Panc1 (cell line): ENCODE measurements at regions not wholly inside any gene's neighbourhood (a gene's known extent, or its start where the extent isn't known, plus 50 kb on each side); places are given as distances from the start of the nearest gene placed in this dataset.

Source experiments
- ATAC-seq: fragments of 200-7000 bp; cut with Tn5 transposase; 2 replicates; pipeline ENCODE4 v1.9.1; 2020; ENCODE audit warnings: mild to moderate bottlenecking, moderate library complexity
- BruUV-seq: library from RNA; stranded (reverse); fragments of 400-500 nt; replicated peaks from 2 replicates; lab custom pipeline; 2021; lab: Mats Ljungman, UMichigan
- CTCF ChIA-PET: fragments of 300-600 bp; sonication (Branson Sonifier 250); formaldehyde crosslinking; loops from one replicate; lab custom pipeline; 2022; ENCODE audit warnings: antibody characterized with exemption; lab: Charles Lee
- POLR2A ChIA-PET: fragments of 300-600 bp; sonication (Branson Sonifier 250); formaldehyde crosslinking; loops from one replicate; lab custom pipeline; 2022; ENCODE audit warnings: antibody characterized with exemption; lab: Charles Lee
- DNase-seq: peaks from one replicate; pipeline ENCODE4 v3.0.0-alpha.2; 2010; ENCODE audit warnings: low read depth, low spot score
- H3K27ac ChIP-seq: 2 replicates; pipeline ENCODE4 v1.5.1; 2011; ENCODE audit warnings: mild to moderate bottlenecking, low read length, inconsistent platforms
- H3K27me3 ChIP-seq: fragments of 200-500 bp; sonication (Bioruptor generic); 2 replicates; pipeline ENCODE4 v1.6.0; 2014; ENCODE audit warnings: low read length, inconsistent platforms; ENCODE audit not compliant: control insufficient read depth, insufficient read depth
- H3K36me3 ChIP-seq: fragments of 200-500 bp; sonication (Bioruptor generic); 2 replicates; pipeline ENCODE4 v1.5.1; 2014; ENCODE audit warnings: inconsistent platforms, mild to moderate bottlenecking, low read length, moderate library complexity; ENCODE audit not compliant: control insufficient read depth, insufficient read depth
- H3K4me1 ChIP-seq: 2 replicates; pipeline ENCODE4 v1.5.1; 2011; ENCODE audit warnings: inconsistent platforms, mild to moderate bottlenecking, low read length, moderate library complexity; ENCODE audit not compliant: control insufficient read depth, insufficient read depth
- H3K4me3 ChIP-seq, 2 experiments: 2 replicates each; pipeline ENCODE4 v1.5.1; 2011 to 2012; ENCODE audit warnings: low read depth in 2 of 2, low read length in 2 of 2, mild to moderate bottlenecking in 2 of 2, inconsistent platforms in 1 of 2, moderate library complexity in 1 of 2
- H3K9me3 ChIP-seq: fragments of 200-500 bp; sonication (Bioruptor generic); 2 replicates; pipeline ENCODE4 v1.5.1; 2014; ENCODE audit warnings: low read depth, mild to moderate bottlenecking, inconsistent platforms, low read length, moderate library complexity; ENCODE audit not compliant: control insufficient read depth, insufficient read depth
- CTCF ChIP-seq: fragments of 450-650 bp; IDR thresholded peaks from 2 replicates; pipeline ENCODE4 v1.5.1; 2017; ENCODE audit warnings: mild to moderate bottlenecking
- POLR2AphosphoS5 ChIP-seq: IDR thresholded peaks from 2 replicates; pipeline ENCODE4 v1.6.1; 2012; ENCODE audit warnings: mild to moderate bottlenecking, low read depth, low read length, moderate library complexity
- REST ChIP-seq, 2 experiments: IDR thresholded peaks; 2 replicates each; pipeline ENCODE4 v1.6.1; 2011 to 2012; ENCODE audit warnings: low read depth in 2 of 2, control low read depth in 1 of 2, low read length in 1 of 2, mild to moderate bottlenecking in 1 of 2, moderate library complexity in 1 of 2; ENCODE audit not compliant: insufficient read depth in 1 of 2
- SIN3A ChIP-seq: IDR thresholded peaks from 2 replicates; pipeline ENCODE4 v1.6.1; 2012; ENCODE audit warnings: low read depth, mild to moderate bottlenecking, low read length, moderate library complexity, borderline replicate concordance; ENCODE audit not compliant: insufficient read depth
- TCF7L2 ChIP-seq: IDR thresholded peaks from 2 replicates; pipeline ENCODE4 v1.6.1; 2011; ENCODE audit warnings: mild to moderate bottlenecking, low read depth, low read length, inconsistent platforms
- in situ Hi-C: cut with HindIII; loops from 2 replicates; pipeline ENCODE4 v1.10.0; 2016; ENCODE audit warnings: low sequenced_read_pairs, low pct_unique_long_range_greater_than_20kb
- intact Hi-C: fragments of 100-400 bp; cut with micrococcal nuclease; formaldehyde crosslinking; loops from one replicate; pipeline ENCODE4 v1.10.0; 2022; ENCODE audit not compliant: unreplicated experiment

GRCh38 chr3:5784690-5785089 is 597.2 kb downstream of the EDEM1 start:
- TF ChIP-seq CTCF: no peak
- no peak for TF ChIP-seq POLR2AphosphoS5
- ATAC-seq (no peak), DNase-seq (no peak)
- BruUV-seq: no TSS peak
- H3K4me3 ChIP-seq: no peak overlapping the region
- H3K27me3 ChIP-seq: no peaks in the 10 kb centered on the region
- ChIA-PET CTCF (no interaction called here), POLR2A (no interaction called here)
- H3K4me1 ChIP-seq: no peaks in the 10 kb centered on the region
- no peaks in the 10 kb centered on the region for H3K9me3 ChIP-seq
- in situ Hi-C loops (no loop called here), intact Hi-C loops (no loop called here)
- no peak overlapping the region for H3K27ac ChIP-seq
- H3K36me3 ChIP-seq: no peaks in the 10 kb centered on the region

- ATAC-seq (no peak), DNase-seq (no peak)
- POLR2A ChIA-PET: no interaction called here
- Histone ChIP-seq H3K4me1 (no peaks in the 10 kb centered on the region), H3K9me3 (no peaks in the 10 kb centered on the region), H3K4me3 (no peak overlapping the region), H3K27ac (no peak overlapping the region), H3K27me3 (no peaks in the 10 kb centered on the region), H3K36me3 (no peaks in the 10 kb centered on the region)
- intact Hi-C loops (no loop called here), in situ Hi-C loops (no loop called here)
- no peak for TF ChIP-seq SIN3A
- no peak for TF ChIP-seq POLR2AphosphoS5
- TF ChIP-seq TCF7L2: no peak
- no peak for TF ChIP-seq REST (IDR thresholded peaks at IDR 0.05; ENCODE audit: insufficient read depth in 1 of 2, low read depth in 2 of 2, low read length in 1 of 2)
- no peak; the same call in 1 of the 2 replicates for TF ChIP-seq CTCF
- CTCF ChIA-PET: no interaction called here
- BruUV-seq: no TSS peak
Measured at GRCh38 chr3:5787861-5788488, 600.5 kb downstream of the EDEM1 start.
